Keratinocyte (primary cell): ENCODE measurements at regions not wholly inside any gene's neighbourhood (a gene's known extent, or its start where the extent isn't known, plus 50 kb on each side); places are given as distances from the start of the nearest gene placed in this dataset.

Experiments used
- DNase-seq: peaks from one replicate; pipeline ENCODE4 v3.0.0-alpha.2; 2011; ENCODE audit warnings: low read depth, missing footprints, low spot score
- FAIRE-seq: peaks from 2 replicates; lab custom pipeline; 2011; peaks lifted over from hg19 to GRCh38; lab: Jason Lieb, UNC
- H2AFZ ChIP-seq: 2 replicates; pipeline ENCODE4 v1.6.0; 2012; ENCODE audit warnings: low read length, control low read depth, inconsistent platforms; ENCODE audit not compliant: control insufficient read depth
- H3K27ac ChIP-seq: 2 replicates; pipeline ENCODE4 v1.5.1; 2011; ENCODE audit warnings: low read length; ENCODE audit not compliant: control insufficient read depth, insufficient read depth
- H3K27me3 ChIP-seq: 3 replicates; pipeline ENCODE4 v1.6.0; 2011; ENCODE audit warnings: low read length; ENCODE audit not compliant: control insufficient read depth, insufficient read depth; ENCODE audit errors: extremely low read depth
- H3K36me3 ChIP-seq, 2 experiments: 2 replicates in 1 of 2; 3 replicates in 1 of 2; pipeline ENCODE4 v1.5.1; 2011; ENCODE audit warnings: low read length in 2 of 2, mild to moderate bottlenecking in 1 of 2; ENCODE audit not compliant: control insufficient read depth in 2 of 2, insufficient read depth in 2 of 2; ENCODE audit errors: extremely low read depth in 1 of 2
- H3K4me1 ChIP-seq: 3 replicates; pipeline ENCODE4 v1.5.1; 2011; ENCODE audit warnings: low read length; ENCODE audit not compliant: control insufficient read depth, insufficient read depth; ENCODE audit errors: extremely low read depth
- H3K4me2 ChIP-seq: 3 replicates; pipeline ENCODE4 v1.6.0; 2011; ENCODE audit warnings: low read depth, low read length; ENCODE audit not compliant: control insufficient read depth, insufficient read depth; ENCODE audit errors: extremely low read depth
- H3K4me3 ChIP-seq, 3 experiments: fragments of 200-600 bp in 1 of 3; sonication (generic) in 1 of 3; 2 replicates in 2 of 3; 3 replicates in 1 of 3; pipeline ENCODE4 v1.5.1; 2011 to 2016; ENCODE audit warnings: low read length in 3 of 3, mild to moderate bottlenecking in 3 of 3, control low read depth in 2 of 3, inconsistent platforms in 1 of 3, low read depth in 1 of 3, mixed read lengths in 1 of 3, mixed run types in 1 of 3, moderate library complexity in 1 of 3; ENCODE audit not compliant: control insufficient read depth in 2 of 3, insufficient read depth in 2 of 3; ENCODE audit errors: extremely low read depth in 1 of 3
- H3K79me2 ChIP-seq: 2 replicates; pipeline ENCODE4 v1.6.0; 2012; ENCODE audit warnings: low read length; ENCODE audit not compliant: control insufficient read depth, insufficient read depth
- H3K9ac ChIP-seq: 3 replicates; pipeline ENCODE4 v1.6.0; 2011; ENCODE audit warnings: low read length; ENCODE audit not compliant: control insufficient read depth, insufficient read depth; ENCODE audit errors: extremely low read depth
- H3K9me1 ChIP-seq: 3 replicates; pipeline ENCODE4 v1.6.0; 2011; ENCODE audit warnings: low read length; ENCODE audit not compliant: control insufficient read depth, insufficient read depth; ENCODE audit errors: extremely low read depth
- H3K9me3 ChIP-seq: 2 replicates; pipeline ENCODE4 v1.5.1; 2012; ENCODE audit warnings: low read depth, low read length; ENCODE audit not compliant: control insufficient read depth
- H4K20me1 ChIP-seq: 3 replicates; pipeline ENCODE4 v1.6.0; 2011; ENCODE audit warnings: low read length; ENCODE audit not compliant: control insufficient read depth, insufficient read depth; ENCODE audit errors: extremely low read depth
- CTCF ChIP-seq, 3 experiments: IDR thresholded peaks in 1 of 3; conservative IDR thresholded peaks in 1 of 3; optimal IDR thresholded peaks in 1 of 3; 2 replicates in 2 of 3; 3 replicates in 1 of 3; pipeline versions ENCODE3 to v1.5.1; 2011; ENCODE audit warnings: low read length in 3 of 3, mild to moderate bottlenecking in 3 of 3, moderate library complexity in 2 of 3, control low read depth in 1 of 3, inconsistent platforms in 1 of 3; ENCODE audit not compliant: insufficient read depth in 2 of 3; ENCODE audit errors: extremely low read depth in 1 of 3
- EZH2 ChIP-seq: IDR thresholded peaks from one replicate; pipeline ENCODE4 v1.6.1; 2012; ENCODE audit warnings: inconsistent platforms, mild to moderate bottlenecking, low read length, moderate library complexity
- dilution Hi-C: fragments of 300-500 bp; cut with MboI; formaldehyde crosslinking; loops from one replicate; pipeline ENCODE4 v1.7.0; 2020; ENCODE audit warnings: low sequenced_read_pairs; ENCODE audit not compliant: extremely low pct_ligation_motif_present

- Histone ChIP-seq H3K9me1 (no peaks in the 10 kb centered on the region), H3K79me2 (no peaks in the 10 kb centered on the region), H3K4me3 (no peak overlapping the region), H2AFZ (no peak overlapping the region), H3K4me1 (no peaks in the 10 kb centered on the region), H4K20me1 (no peaks in the 10 kb centered on the region), H3K27me3 (no peaks in the 10 kb centered on the region), H3K27ac (no peak overlapping the region), H3K36me3 (no peaks in the 10 kb centered on the region), H3K9me3 (no peaks in the 10 kb centered on the region), H3K9ac (no peak overlapping the region), H3K4me2 (no peak overlapping the region)
- dilution Hi-C loops = no loop called here
- TF ChIP-seq EZH2 (no peak), CTCF (optimal IDR thresholded peaks at IDR 0.05 in 1 of 3, IDR thresholded peaks at IDR 0.05 in 1 of 3, conservative IDR thresholded peaks at IDR 0.05 in 1 of 3; ENCODE audit: extremely low read depth in 1 of 3, insufficient read depth in 2 of 3, low read length in 3 of 3) (no peak)
- FAIRE-seq (no peak), DNase-seq (no peak)
These were observed 769.5 kb downstream of the TUSC7 start for GRCh38 chr3:117479095-117479494.

GRCh38 chr3:117480525-117480924, 770.9 kb downstream of the TUSC7 start:
- H4K20me1 ChIP-seq = no peaks in the 10 kb centered on the region
- dilution Hi-C loops = no loop called here
- no peak overlapping the region for H3K4me2 ChIP-seq
- no peaks in the 10 kb centered on the region for H3K36me3 ChIP-seq
- no peaks in the 10 kb centered on the region for H3K79me2 ChIP-seq
- FAIRE-seq (no peak), DNase-seq (no peak)
- H3K4me1 ChIP-seq = no peaks in the 10 kb centered on the region
- H3K9ac ChIP-seq = no peak overlapping the region
- H3K9me1 ChIP-seq = no peaks in the 10 kb centered on the region
- H3K27me3 ChIP-seq = no peaks in the 10 kb centered on the region
- H2AFZ ChIP-seq = no peak overlapping the region
- TF ChIP-seq CTCF (optimal IDR thresholded peaks at IDR 0.05 in 1 of 3, IDR thresholded peaks at IDR 0.05 in 1 of 3, conservative IDR thresholded peaks at IDR 0.05 in 1 of 3; ENCODE audit: extremely low read depth in 1 of 3, insufficient read depth in 2 of 3, low read length in 3 of 3) (no peak), EZH2 (no peak)
- H3K4me3 ChIP-seq = no peak overlapping the region
- no peaks in the 10 kb centered on the region for H3K9me3 ChIP-seq
- no peak overlapping the region for H3K27ac ChIP-seq
